GM23338 (cell line): ENCODE measurements at regions not wholly inside any gene's neighbourhood (a gene's known extent, or its start where the extent isn't known, plus 50 kb on each side); places are given as distances from the start of the nearest gene placed in this dataset.

Experiments
- ATAC-seq: fragments of 200-7000 bp; cut with Tn5 transposase; 3 replicates; pipeline ENCODE4 v1.9.1; 2020
- DNase-seq: peaks from one replicate; pipeline ENCODE4 v3.0.0-alpha.2; 2015; ENCODE audit warnings: low spot score
- H2AFZ ChIP-seq: fragments of 200-600 bp; sonication (generic); 2 replicates; pipeline ENCODE4 v1.8.0; 2016; ENCODE audit warnings: antibody characterized with exemption, mild to moderate bottlenecking, moderate library complexity
- H3F3A ChIP-seq: fragments of 200-600 bp; sonication (generic); replicated peaks from 2 replicates; pipeline ENCODE4 v1.8.0; 2017; ENCODE audit warnings: antibody characterized with exemption, mixed run types, low read depth
- H3K27ac ChIP-seq: fragments of 200-600 bp; sonication (generic); 2 replicates; pipeline ENCODE4 v1.6.1; 2016; ENCODE audit warnings: low read depth
- H3K27me3 ChIP-seq: fragments of 200-600 bp; sonication (generic); 2 replicates; pipeline ENCODE4 v1.8.0; 2016; ENCODE audit warnings: mild to moderate bottlenecking, mixed run types, moderate library complexity; ENCODE audit not compliant: insufficient read depth
- H3K36me3 ChIP-seq: fragments of 200-600 bp; sonication (generic); 2 replicates; pipeline ENCODE4 v1.8.0; 2016; ENCODE audit warnings: mild to moderate bottlenecking; ENCODE audit not compliant: insufficient read depth
- H3K4me1 ChIP-seq: fragments of 200-600 bp; sonication (generic); 2 replicates; pipeline ENCODE4 v1.8.0; 2016; ENCODE audit warnings: mild to moderate bottlenecking, moderate library complexity; ENCODE audit not compliant: insufficient read depth
- H3K4me2 ChIP-seq: fragments of 200-600 bp; sonication (generic); 2 replicates; pipeline ENCODE4 v1.7.1; 2017; ENCODE audit warnings: mixed run types
- H3K4me3 ChIP-seq: fragments of 200-600 bp; sonication (generic); 2 replicates; pipeline ENCODE4 v1.6.1; 2016; ENCODE audit warnings: mixed run types
- H3K79me2 ChIP-seq: fragments of 200-600 bp; sonication (generic); replicated peaks from 2 replicates; pipeline ENCODE4 v1.8.0; 2017; ENCODE audit warnings: mild to moderate bottlenecking; ENCODE audit not compliant: insufficient read depth
- H3K9me2 ChIP-seq: fragments of 200-600 bp; sonication (generic); 2 replicates; pipeline ENCODE4 v1.8.0; 2017; ENCODE audit not compliant: insufficient read depth
- H4K20me1 ChIP-seq: fragments of 200-600 bp; sonication (generic); replicated peaks from 2 replicates; pipeline ENCODE4 v1.8.0; 2017; ENCODE audit warnings: mild to moderate bottlenecking; ENCODE audit not compliant: insufficient read depth
- H3K27ac Mint-ChIP-seq: 2 replicates; pipeline ENCODE4 v1.8.0; 2020; ENCODE audit warnings: inconsistent platforms, mild to moderate bottlenecking, moderate library complexity, mixed read lengths
- H3K27me3 Mint-ChIP-seq: 3 replicates; pipeline ENCODE4 v1.8.0; 2022; ENCODE audit warnings: low read depth, mild to moderate bottlenecking, moderate library complexity, mixed read lengths, inconsistent platforms; ENCODE audit not compliant: insufficient read depth, poor library complexity
- H3K36me3 Mint-ChIP-seq: 3 replicates; pipeline ENCODE4 v1.8.0; 2021; ENCODE audit warnings: low read depth, mild to moderate bottlenecking, inconsistent platforms, moderate library complexity, mixed read lengths
- H3K4me1 Mint-ChIP-seq: 3 replicates; pipeline ENCODE4 v1.8.0; 2020; ENCODE audit warnings: mild to moderate bottlenecking, inconsistent platforms, mixed read lengths
- H3K4me3 Mint-ChIP-seq: 3 replicates; pipeline ENCODE4 v1.8.0; 2021; ENCODE audit warnings: moderate library complexity, mild to moderate bottlenecking, inconsistent platforms, mixed read lengths
- H3K9me3 Mint-ChIP-seq: 3 replicates; pipeline ENCODE4 v1.8.0; 2020; ENCODE audit warnings: moderate library complexity, mild to moderate bottlenecking, inconsistent platforms, mixed read lengths
- CTCF ChIP-seq, 2 experiments: fragments of 200-600 bp in 1 of 2; sonication (generic) in 1 of 2; conservative IDR thresholded peaks; 2 replicates each; pipeline versions ENCODE4 v1.5.1 to v1.6.1; 2016 to 2017; ENCODE audit warnings: antibody characterized with exemption in 2 of 2, low read depth in 2 of 2, mild to moderate bottlenecking in 2 of 2, moderate library complexity in 1 of 2
- EZH2 ChIP-seq: fragments of 200-600 bp; sonication (generic); IDR thresholded peaks from one replicate; pipeline ENCODE4 v1.8.0; 2017; ENCODE audit warnings: antibody characterized with exemption, mild to moderate bottlenecking, low read depth; ENCODE audit not compliant: unreplicated experiment
- NANOG ChIP-seq: IDR thresholded peaks from 2 replicates; pipeline ENCODE4 v1.6.1; 2016; ENCODE audit warnings: antibody characterized with exemption, borderline replicate concordance
- STAT1 ChIP-seq: IDR thresholded peaks from one replicate; pipeline ENCODE4 v1.6.1; 2016; ENCODE audit warnings: antibody characterized with exemption; ENCODE audit not compliant: unreplicated experiment
- ZNF114 ChIP-seq: fragments of 250-450 bp; sonication (Bioruptor Pico); IDR thresholded peaks from 2 replicates; pipeline ENCODE4 v1.5.0; 2020; ENCODE audit warnings: mild to moderate bottlenecking, moderate library complexity
- ZNF331 ChIP-seq: fragments of 250-450 bp; sonication (Bioruptor Pico); IDR thresholded peaks from 2 replicates; pipeline ENCODE4 v1.5.0; 2020; ENCODE audit warnings: low read depth, mild to moderate bottlenecking, moderate library complexity
- ZNF462 ChIP-seq: fragments of 250-450 bp; sonication (Bioruptor Pico); IDR thresholded peaks from 2 replicates; pipeline ENCODE4 v1.5.0; 2020; ENCODE audit warnings: mild to moderate bottlenecking, moderate library complexity

- TF ChIP-seq CTCF (conservative IDR thresholded peaks at IDR 0.05; ENCODE audit: low read depth in 2 of 2) (no peak), ZNF331 (CRISPR knock-in tag) (no peak)
These were observed 215.9 kb upstream of the FAR2 start (continued) for GRCh38 chr12:28933176-28933575.

- no peaks in the 10 kb centered on the region for H4K20me1 ChIP-seq
- H3K27me3 ChIP-seq, result no peaks in the 10 kb centered on the region
- H3K4me1 Mint-ChIP-seq, result peaks cover 15% of the 10 kb centered on the region
- ATAC-seq (no peak), DNase-seq (no peak)
- no peaks in the 10 kb centered on the region for H3K9me2 ChIP-seq
- no peak overlapping the region for H2AFZ ChIP-seq
- H3F3A ChIP-seq, result no peaks in the 10 kb centered on the region
- H3K4me2 ChIP-seq, result no peak overlapping the region
- H3K9me3 Mint-ChIP-seq, result no peaks in the 10 kb centered on the region
- H3K27ac ChIP-seq, result no peak overlapping the region
- no peak overlapping the region for H3K4me3 ChIP-seq
- H3K27me3 Mint-ChIP-seq, result peaks cover 3% of the 10 kb centered on the region
- no peaks in the 10 kb centered on the region for H3K36me3 Mint-ChIP-seq
- H3K4me3 Mint-ChIP-seq, result no peak overlapping the region
- TF ChIP-seq CTCF (conservative IDR thresholded peaks at IDR 0.05; ENCODE audit: low read depth in 2 of 2) (no peak), ZNF462 (CRISPR knock-in tag) (no peak), EZH2 (no peak), ZNF114 (CRISPR knock-in tag) (no peak), NANOG (no peak), STAT1 (no peak)
- H3K36me3 ChIP-seq, result no peaks in the 10 kb centered on the region
- H3K27ac Mint-ChIP-seq, result no peak overlapping the region
- no peaks in the 10 kb centered on the region for H3K4me1 ChIP-seq
- H3K79me2 ChIP-seq, result no peaks in the 10 kb centered on the region
These were observed 215.1 kb upstream of the FAR2 start for GRCh38 chr12:28933864-28934527.
